Neuronal stem cell (in vitro differentiated cells): ENCODE measurements at regions not wholly inside any gene's neighbourhood (a gene's known extent, or its start where the extent isn't known, plus 50 kb on each side); places are given as distances from the start of the nearest gene placed in this dataset.
A peak's percentile ranks its signal among the peaks of the same experiment; 100 is the strongest.

ENCODE experiments used
- DNase-seq: peaks from one replicate; pipeline ENCODE4 v3.0.0-alpha.2; 2013; ENCODE audit warnings: low spot score
- H2AFZ ChIP-seq: one replicate; pipeline ENCODE4 v1.6.1; 2013; ENCODE audit warnings: mild to moderate bottlenecking, low read length, inconsistent platforms
- H2AK5ac ChIP-seq: 2 replicates; pipeline ENCODE4 v1.6.1; 2013; ENCODE audit warnings: low read depth, mild to moderate bottlenecking, inconsistent platforms, low read length, moderate library complexity, mixed read lengths
- H2BK120ac ChIP-seq: 2 replicates; pipeline ENCODE4 v1.6.1; 2013; ENCODE audit warnings: low read depth, mild to moderate bottlenecking, inconsistent platforms, low read length, moderate library complexity, mixed read lengths
- H2BK12ac ChIP-seq: one replicate; pipeline ENCODE4 v1.6.1; 2013; ENCODE audit warnings: low read length, inconsistent platforms
- H2BK15ac ChIP-seq: 2 replicates; pipeline ENCODE4 v1.6.1; 2013; ENCODE audit warnings: mild to moderate bottlenecking, low read length, inconsistent platforms, mixed read lengths
- H2BK5ac ChIP-seq: one replicate; pipeline ENCODE4 v1.6.1; 2013; ENCODE audit warnings: inconsistent platforms, mild to moderate bottlenecking, low read length, moderate library complexity
- H3K14ac ChIP-seq: one replicate; pipeline ENCODE4 v1.6.1; 2013; ENCODE audit warnings: low read length, inconsistent platforms
- H3K18ac ChIP-seq: 2 replicates; pipeline ENCODE4 v1.6.1; 2013; ENCODE audit warnings: low read length, inconsistent platforms
- H3K23ac ChIP-seq: 2 replicates; pipeline ENCODE4 v1.6.1; 2013; ENCODE audit warnings: low read depth, mild to moderate bottlenecking, mixed read lengths, low read length, inconsistent platforms; ENCODE audit not compliant: poor library complexity
- H3K27ac ChIP-seq: replicated peaks from 3 replicates; pipeline ENCODE4 v1.5.1; 2013; ENCODE audit warnings: low read length, inconsistent platforms
- H3K27me3 ChIP-seq, 3 experiments: 2 replicates each; pipeline ENCODE4 v1.6.1; 2013; ENCODE audit warnings: low read length in 3 of 3, mild to moderate bottlenecking in 2 of 3, inconsistent platforms in 1 of 3, low read depth in 1 of 3, mixed read lengths in 1 of 3, moderate library complexity in 1 of 3; ENCODE audit not compliant: control insufficient read depth in 3 of 3, insufficient read depth in 3 of 3
- H3K36me3 ChIP-seq, 2 donors: replicated peaks in 1 of 2; 2 replicates each; pipeline ENCODE4 v1.6.1; 2013; ENCODE audit warnings: low read length in 2 of 2; ENCODE audit not compliant: control insufficient read depth in 2 of 2, insufficient read depth in 2 of 2
- H3K4ac ChIP-seq: 2 replicates; pipeline ENCODE4 v1.6.1; 2013; ENCODE audit warnings: inconsistent platforms, mild to moderate bottlenecking, low read length, moderate library complexity
- H3K4me1 ChIP-seq, 2 donors: 1 replicate in 1 of 2; 2 replicates in 1 of 2; pipeline ENCODE4 v1.6.1; 2013; ENCODE audit warnings: low read length in 2 of 2, low read depth in 1 of 2; ENCODE audit not compliant: control insufficient read depth in 2 of 2, insufficient read depth in 1 of 2
- H3K4me2 ChIP-seq: one replicate; pipeline ENCODE4 v1.6.1; 2013; ENCODE audit warnings: mild to moderate bottlenecking, low read length, inconsistent platforms; ENCODE audit not compliant: insufficient read depth, poor library complexity, severe bottlenecking
- H3K4me3 ChIP-seq, 2 donors: 2 replicates each; pipeline ENCODE4 v1.5.1; 2013; ENCODE audit warnings: low read length in 2 of 2, mild to moderate bottlenecking in 2 of 2, inconsistent platforms in 1 of 2, moderate library complexity in 1 of 2
- H3K79me1 ChIP-seq: one replicate; pipeline ENCODE4 v1.6.1; 2013; ENCODE audit warnings: low read depth, mild to moderate bottlenecking, inconsistent platforms, low read length, moderate library complexity
- H3K9ac ChIP-seq: one replicate; pipeline ENCODE4 v1.6.1; 2013; ENCODE audit warnings: mild to moderate bottlenecking, low read depth, low read length, inconsistent platforms; ENCODE audit not compliant: poor library complexity
- H3K9me3 ChIP-seq, 2 donors: replicated peaks in 1 of 2; 2 replicates each; pipeline versions ENCODE3 to v1.6.1; 2013; ENCODE audit warnings: low read length in 2 of 2, mild to moderate bottlenecking in 2 of 2, inconsistent platforms in 1 of 2, low read depth in 1 of 2, mixed read lengths in 1 of 2, moderate library complexity in 1 of 2; ENCODE audit not compliant: control insufficient read depth in 2 of 2, insufficient read depth in 1 of 2
- H4K8ac ChIP-seq: one replicate; pipeline ENCODE4 v1.6.1; 2013; ENCODE audit warnings: low read depth, mild to moderate bottlenecking, inconsistent platforms, low read length, moderate library complexity
- H4K91ac ChIP-seq: one replicate; pipeline ENCODE4 v1.6.1; 2013; ENCODE audit warnings: low read length, low read depth, mild to moderate bottlenecking, inconsistent platforms; ENCODE audit not compliant: poor library complexity
- WGBS, 2 donors: extraction: QIAGEN DNeasy Blood & Tissue Kit; methylation state at CpG; one replicate each; pipeline ENCODE4 v1.1.7; 2013; ENCODE audit warnings: missing lambda C conversion rate in 2 of 2, mixed read lengths in 1 of 2; ENCODE audit not compliant: insufficient read length in 2 of 2, insufficient replicate concordance in 1 of 2; ENCODE audit errors: extremely low coverage in 2 of 2; 5-methylcytosine and 5-hydroxymethylcytosine counted together

- H3K14ac ChIP-seq = no peak overlapping the region
- H3K27me3 ChIP-seq = no peaks in the 10 kb centered on the region
- H3K9ac ChIP-seq = no peak overlapping the region
- no peak overlapping the region for H3K4me2 ChIP-seq
- H2AK5ac ChIP-seq = no peak overlapping the region
- H3K18ac ChIP-seq = no peak overlapping the region
- H2BK15ac ChIP-seq = no peak overlapping the region
- H3K4me1 ChIP-seq = peaks cover 0 to 1% of the 10 kb centered on the region in 2 donors
- no peak for DNase-seq
- H3K36me3 ChIP-seq = no peaks in the 10 kb centered on the region
- no peaks in the 10 kb centered on the region for H3K79me1 ChIP-seq
- no peak overlapping the region for H4K91ac ChIP-seq
- no peaks in the 10 kb centered on the region for H3K9me3 ChIP-seq
- no peak overlapping the region for H3K4ac ChIP-seq
- H2BK12ac ChIP-seq = no peak overlapping the region
- H2BK120ac ChIP-seq = no peak overlapping the region
- H4K8ac ChIP-seq = no peak overlapping the region
- no peak overlapping the region for H2BK5ac ChIP-seq
- no CpG with 5 or more reads among the region's 3 CpGs for WGBS, 2 donors
- no peak overlapping the region for H3K4me3 ChIP-seq
- H3K23ac ChIP-seq = no peak overlapping the region
- H2AFZ ChIP-seq = peak overlapping the region; percentile 16
- H3K27ac ChIP-seq = no peak overlapping the region
Observed at GRCh38 chr1:195709821-195710220, 898.4 kb downstream of the KCNT2 start.

DNA sequence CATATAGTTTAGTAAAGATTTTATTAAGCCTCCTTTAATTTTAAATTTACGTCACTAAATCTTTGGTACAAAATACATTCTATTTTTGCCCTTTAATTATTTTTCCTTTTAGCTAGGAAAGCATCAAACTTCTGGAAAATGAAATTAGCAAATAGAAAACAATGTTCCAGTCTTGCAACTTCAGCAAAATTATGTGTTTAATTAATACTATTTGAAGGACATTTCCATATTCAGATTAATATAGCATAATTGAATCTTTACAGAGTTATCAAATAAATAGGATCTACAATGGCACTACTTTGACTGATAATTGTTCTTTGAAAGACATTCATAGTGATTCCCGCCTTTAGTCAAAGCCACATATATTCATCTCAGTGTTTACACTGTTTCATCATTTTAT, 904.2 kb downstream of the KCNT2 start:
- Histone ChIP-seq H2BK5ac (no peak overlapping the region), H3K23ac (no peak overlapping the region), H3K18ac (no peak overlapping the region), H2AFZ (no peak overlapping the region), H3K4me1 (no peaks in the 10 kb centered on the region), H3K27me3 (no peaks in the 10 kb centered on the region), H3K4ac (no peak overlapping the region), H3K4me3 (no peak overlapping the region), H3K9me3 (no peaks in the 10 kb centered on the region), H2AK5ac (no peak overlapping the region), H3K27ac (no peak overlapping the region), H4K8ac (no peak overlapping the region), H3K36me3 (no peaks in the 10 kb centered on the region), H2BK12ac (no peak overlapping the region), H2BK15ac (no peak overlapping the region), H3K4me2 (no peak overlapping the region), H3K9ac (no peak overlapping the region), H3K79me1 (no peaks in the 10 kb centered on the region), H2BK120ac (no peak overlapping the region), H4K91ac (no peak overlapping the region), H3K14ac (no peak overlapping the region)
- DNase-seq = no peak
- no CpG with 5 or more reads among the region's 2 CpGs for WGBS, 2 donors

GRCh38 chr1:195701149-195701548, 907.1 kb downstream of the KCNT2 start:
- Histone ChIP-seq H2BK120ac (no peak overlapping the region), H3K4me3 (no peak overlapping the region), H4K8ac (no peak overlapping the region), H3K4ac (no peak overlapping the region), H2BK12ac (no peak overlapping the region), H3K9me3 (no peaks in the 10 kb centered on the region), H3K27me3 (no peaks in the 10 kb centered on the region), H2AFZ (no peak overlapping the region), H3K23ac (no peak overlapping the region), H2AK5ac (no peak overlapping the region), H3K14ac (no peak overlapping the region), H3K18ac (no peak overlapping the region), H3K9ac (no peak overlapping the region), H3K4me1 (no peaks in the 10 kb centered on the region), H3K36me3 (no peaks in the 10 kb centered on the region), H3K27ac (no peak overlapping the region), H4K91ac (no peak overlapping the region), H2BK15ac (no peak overlapping the region), H2BK5ac (no peak overlapping the region), H3K79me1 (no peaks in the 10 kb centered on the region), H3K4me2 (no peak overlapping the region)
- no peak for DNase-seq
- WGBS, 2 donors = no CpG with 5 or more reads among the region's 5 CpGs

DNA sequence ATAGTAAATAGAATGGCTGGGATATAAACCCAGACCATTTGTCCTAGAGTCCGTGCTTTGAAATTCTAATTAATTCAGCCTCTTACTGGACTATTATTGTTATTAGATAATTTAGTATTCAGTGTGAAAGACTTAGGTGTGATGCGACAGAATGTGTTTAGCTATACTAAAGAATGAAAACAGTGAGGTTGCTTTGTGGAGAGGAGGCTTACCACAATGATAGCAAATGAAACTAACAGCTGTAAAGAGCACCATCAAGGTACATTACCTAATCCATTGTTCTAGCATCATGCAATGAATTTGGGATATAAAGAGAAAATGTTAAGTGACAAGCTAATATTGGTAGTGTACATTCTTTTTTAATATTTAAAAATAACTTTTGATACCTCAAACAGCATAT, 911.1 kb downstream of the KCNT2 start:
- no peak overlapping the region for H3K27ac ChIP-seq
- H3K14ac ChIP-seq = no peak overlapping the region
- H4K91ac ChIP-seq = no peak overlapping the region
- H3K4me1 ChIP-seq = no peaks in the 10 kb centered on the region
- WGBS, 2 donors = no CpG with 5 or more reads among the region's 2 CpGs
- no peaks in the 10 kb centered on the region for H3K27me3 ChIP-seq
- H3K9ac ChIP-seq = no peak overlapping the region
- H2BK15ac ChIP-seq = no peak overlapping the region
- no peak overlapping the region for H3K4ac ChIP-seq
- no peak overlapping the region for H3K4me2 ChIP-seq
- no peak overlapping the region for H3K18ac ChIP-seq
- H3K79me1 ChIP-seq = no peaks in the 10 kb centered on the region
- no peak overlapping the region for H4K8ac ChIP-seq
- DNase-seq = no peak
- no peaks in the 10 kb centered on the region for H3K9me3 ChIP-seq
- H2BK120ac ChIP-seq = no peak overlapping the region
- H2BK12ac ChIP-seq = no peak overlapping the region
- no peak overlapping the region for H2AFZ ChIP-seq
- no peaks in the 10 kb centered on the region for H3K36me3 ChIP-seq
- H3K4me3 ChIP-seq = no peak overlapping the region
- no peak overlapping the region for H2AK5ac ChIP-seq
- no peak overlapping the region for H2BK5ac ChIP-seq
- no peak overlapping the region for H3K23ac ChIP-seq
